NCI-H1417 (cell line): ENCODE measurements at regions not wholly inside any gene's neighbourhood (a gene's known extent, or its start where the extent isn't known, plus 50 kb on each side); places are given as distances from the start of the nearest gene placed in this dataset.

ENCODE experiments used
- DNase-seq, 3 experiments: peaks; one replicate each; lab custom pipeline; 2025; lab: John Stamatoyannopoulos, UW

- no peak for DNase-seq
Observed at GRCh38 chr12:119245904-119246494, 67.3 kb downstream of the HSPB8 start.

GRCh38 chr12:119247007-119247719, 68.4 kb downstream of the HSPB8 start:
- DNase-seq: no peak

GRCh38 chr12:119247720-119248043, 69.0 kb downstream of the HSPB8 start:
- no peak for DNase-seq

- DNase-seq: peak in 1 of 3 experiments; percentile 10
Observed at GRCh38 chr12:119249383-119250155, 70.8 kb downstream of the HSPB8 start.

- no peak for DNase-seq
Observed at GRCh38 chr12:119255314-119255713, 76.6 kb downstream of the HSPB8 start.

- DNase-seq: peak in 1 of 3 experiments; percentile 86
Observed at GRCh38 chr12:119258149-119258548, 76.4 kb upstream of the CCDC60 start.

- no peak for DNase-seq
Observed at GRCh38 chr12:119258556-119258955, 76.0 kb upstream of the CCDC60 start.

GRCh38 chr12:119259484-119259883, 75.0 kb upstream of the CCDC60 start:
- DNase-seq: no peak

- no peak for DNase-seq
Observed at GRCh38 chr12:119262388-119262787, 72.1 kb upstream of the CCDC60 start.

- DNase-seq: no peak
Observed at GRCh38 chr12:119263466-119263865, 71.1 kb upstream of the CCDC60 start.

- no peak for DNase-seq
Observed at GRCh38 chr12:119266963-119267362, 67.6 kb upstream of the CCDC60 start.

GRCh38 chr12:119274636-119275065, 59.9 kb upstream of the CCDC60 start:
- no peak for DNase-seq

GRCh38 chr12:119283310-119283709, 51.2 kb upstream of the CCDC60 start:
- no peak for DNase-seq
